ENCODE measurements at regions not wholly inside any gene's neighbourhood (a gene's known extent, or its start where the extent isn't known, plus 50 kb on each side); places are given as distances from the start of the nearest gene placed in this dataset.

DNA sequence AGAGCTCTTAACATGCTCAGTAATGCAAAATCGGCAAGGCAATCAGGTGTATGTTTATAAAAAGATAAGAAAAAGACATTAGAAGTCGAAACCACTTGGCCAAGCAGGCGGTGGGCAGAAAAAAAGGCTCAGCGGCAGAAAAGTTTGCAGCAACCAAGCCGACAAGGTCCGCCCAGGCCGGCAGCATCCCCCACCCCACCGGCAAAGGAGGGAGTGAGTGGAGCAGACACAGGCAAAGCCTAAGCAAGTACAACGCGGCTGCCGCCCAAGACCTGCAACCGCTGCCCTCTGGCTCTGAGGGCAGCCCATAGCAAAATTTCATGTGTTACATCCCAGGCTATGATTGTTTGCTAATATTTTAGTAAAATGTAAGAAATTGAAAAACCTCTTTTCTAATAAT is 125.4 kb upstream of the ZCCHC13 start:
- no peaks in the 10 kb centered on the region for H3K4me1 ChIP-seq (ENCODE audit: control insufficient read depth, low read length)
- H3K9me3 ChIP-seq (ENCODE audit: control insufficient read depth, insufficient read depth, low read length) = no peaks in the 10 kb centered on the region
- H4K20me1 ChIP-seq (ENCODE audit: control insufficient read depth, insufficient read depth, low read depth, low read length) = no peaks in the 10 kb centered on the region
- no peaks in the 10 kb centered on the region for H3K79me2 ChIP-seq (ENCODE audit: control insufficient read depth, low read length)
- H3K9me2 ChIP-seq (replicated peaks; ENCODE audit: control insufficient read depth, low read length) = no peaks in the 10 kb centered on the region
- no peaks in the 10 kb centered on the region for H3F3A ChIP-seq (ENCODE audit: control insufficient read depth, insufficient read depth)
- H3K27me3 ChIP-seq (ENCODE audit: control insufficient read depth, low read length) = no peaks in the 10 kb centered on the region
- no peak overlapping the region for H3K4me2 ChIP-seq (ENCODE audit: low read length)
- no peaks in the 10 kb centered on the region for H3K36me3 ChIP-seq (ENCODE audit: control insufficient read depth, low read length)
- H3K27ac ChIP-seq (ENCODE audit: low read depth, low read length) = no peak overlapping the region
- no peak overlapping the region for H3K4me3 ChIP-seq (ENCODE audit: low read length)
- TF ChIP-seq CTCF (IDR thresholded peaks at IDR 0.05; ENCODE audit: low read depth, low read length, poor library complexity, severe bottlenecking) = no peak
- TF ChIP-seq EZH2phosphoT487 (IDR thresholded peaks at IDR 0.05; ENCODE audit: borderline replicate concordance, low read length) = no peak

DNA sequence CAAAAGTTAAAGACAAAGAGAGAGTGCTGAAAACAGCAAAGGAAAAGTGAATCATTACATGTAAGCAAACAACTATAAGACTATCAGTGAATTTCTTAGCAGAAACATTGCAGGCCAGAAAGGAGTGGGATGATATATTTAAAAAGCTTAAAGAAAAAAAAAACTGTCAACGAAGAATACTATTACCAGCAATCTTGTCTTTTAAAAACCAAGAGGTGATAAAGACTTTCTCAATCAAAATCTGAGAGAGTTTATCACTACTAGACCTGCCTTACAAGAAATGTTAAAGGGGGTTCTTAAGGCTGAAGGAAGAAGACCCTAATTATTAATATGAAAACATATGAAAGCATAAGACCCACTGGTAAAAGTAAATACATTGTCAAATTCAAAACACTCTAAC is 132.5 kb upstream of the ZCCHC13 start:
- H4K20me1 ChIP-seq (ENCODE audit: control insufficient read depth, insufficient read depth, low read depth, low read length) = no peaks in the 10 kb centered on the region
- no peaks in the 10 kb centered on the region for H3K9me2 ChIP-seq (replicated peaks; ENCODE audit: control insufficient read depth, low read length)
- no peaks in the 10 kb centered on the region for H3K9me3 ChIP-seq (ENCODE audit: control insufficient read depth, insufficient read depth, low read length)
- no peaks in the 10 kb centered on the region for H3K36me3 ChIP-seq (ENCODE audit: control insufficient read depth, low read length)
- no peaks in the 10 kb centered on the region for H3K4me1 ChIP-seq (ENCODE audit: control insufficient read depth, low read length)
- TF ChIP-seq CTCF (IDR thresholded peaks at IDR 0.05; ENCODE audit: low read depth, low read length, poor library complexity, severe bottlenecking) (no peak), EZH2phosphoT487 (IDR thresholded peaks at IDR 0.05; ENCODE audit: borderline replicate concordance, low read length) (no peak)
- no peak overlapping the region for H3K4me2 ChIP-seq (ENCODE audit: low read length)
- H3K27ac ChIP-seq (ENCODE audit: low read depth, low read length) = no peak overlapping the region
- no peaks in the 10 kb centered on the region for H3K27me3 ChIP-seq (ENCODE audit: control insufficient read depth, low read length)
- H3K4me3 ChIP-seq (ENCODE audit: low read length) = no peak overlapping the region
- no peaks in the 10 kb centered on the region for H3K79me2 ChIP-seq (ENCODE audit: control insufficient read depth, low read length)
- H3F3A ChIP-seq (ENCODE audit: control insufficient read depth, insufficient read depth) = no peaks in the 10 kb centered on the region

DNA sequence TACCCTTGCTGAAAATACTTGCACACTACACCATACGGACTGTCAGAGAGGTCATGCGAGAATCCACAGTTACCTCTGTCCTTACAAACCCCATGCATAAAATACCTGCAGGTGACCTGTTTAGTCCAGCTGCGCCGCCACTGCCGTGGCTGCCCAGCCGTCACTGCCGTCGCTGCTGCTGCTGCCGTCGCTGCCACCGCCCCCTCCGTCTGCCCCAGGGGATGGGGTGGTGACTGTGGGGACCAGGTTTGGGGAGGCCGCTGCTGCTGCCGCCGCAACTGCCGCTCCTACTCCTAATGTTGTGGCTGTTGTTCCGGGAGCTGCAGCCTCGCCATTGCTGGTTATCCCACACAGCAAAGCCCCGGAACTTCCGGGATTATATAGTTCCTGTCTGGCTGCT is 141.8 kb upstream of the ZCCHC13 start:
- Histone ChIP-seq H3K4me3 (ENCODE audit: low read length) (no peak overlapping the region), H3K4me2 (ENCODE audit: low read length) (no peak overlapping the region), H3K9me2 (replicated peaks; ENCODE audit: control insufficient read depth, low read length) (no peaks in the 10 kb centered on the region), H3K9me3 (ENCODE audit: control insufficient read depth, insufficient read depth, low read length) (no peaks in the 10 kb centered on the region), H3K27ac (ENCODE audit: low read depth, low read length) (no peak overlapping the region), H3K79me2 (ENCODE audit: control insufficient read depth, low read length) (no peaks in the 10 kb centered on the region), H3K4me1 (ENCODE audit: control insufficient read depth, low read length) (no peaks in the 10 kb centered on the region), H3K36me3 (ENCODE audit: control insufficient read depth, low read length) (no peaks in the 10 kb centered on the region), H4K20me1 (ENCODE audit: control insufficient read depth, insufficient read depth, low read depth, low read length) (no peaks in the 10 kb centered on the region), H3F3A (ENCODE audit: control insufficient read depth, insufficient read depth) (no peaks in the 10 kb centered on the region), H3K27me3 (ENCODE audit: control insufficient read depth, low read length) (no peaks in the 10 kb centered on the region)
- TF ChIP-seq EZH2phosphoT487 (IDR thresholded peaks at IDR 0.05; ENCODE audit: borderline replicate concordance, low read length) = no peak
- no peak for TF ChIP-seq CTCF (IDR thresholded peaks at IDR 0.05; ENCODE audit: low read depth, low read length, poor library complexity, severe bottlenecking)

GRCh38 chrX:74160816-74161215 is 143.2 kb upstream of the ZCCHC13 start:
- H4K20me1 ChIP-seq (ENCODE audit: control insufficient read depth, insufficient read depth, low read depth, low read length) = no peaks in the 10 kb centered on the region
- TF ChIP-seq CTCF (IDR thresholded peaks at IDR 0.05; ENCODE audit: low read depth, low read length, poor library complexity, severe bottlenecking) (no peak), EZH2phosphoT487 (IDR thresholded peaks at IDR 0.05; ENCODE audit: borderline replicate concordance, low read length) (no peak)
- H3K27me3 ChIP-seq (ENCODE audit: control insufficient read depth, low read length) = no peaks in the 10 kb centered on the region

More at GRCh38 chrX:74160816-74161215, 143.2 kb upstream of the ZCCHC13 start:
- no peaks in the 10 kb centered on the region for H3F3A ChIP-seq (ENCODE audit: control insufficient read depth, insufficient read depth)
- no peaks in the 10 kb centered on the region for H3K36me3 ChIP-seq (ENCODE audit: control insufficient read depth, low read length)
- no peak overlapping the region for H3K4me3 ChIP-seq (ENCODE audit: low read length)
- no peaks in the 10 kb centered on the region for H3K4me1 ChIP-seq (ENCODE audit: control insufficient read depth, low read length)
- no peak overlapping the region for H3K27ac ChIP-seq (ENCODE audit: low read depth, low read length)
- no peaks in the 10 kb centered on the region for H3K79me2 ChIP-seq (ENCODE audit: control insufficient read depth, low read length)
- no peaks in the 10 kb centered on the region for H3K9me2 ChIP-seq (replicated peaks; ENCODE audit: control insufficient read depth, low read length)
- no peaks in the 10 kb centered on the region for H3K9me3 ChIP-seq (ENCODE audit: control insufficient read depth, insufficient read depth, low read length)
- H3K4me2 ChIP-seq (ENCODE audit: low read length) = no peak overlapping the region

Measured in DOHH2 (cell line).